ENCODE measurements at regions not wholly inside any gene's neighbourhood (a gene's known extent, or its start where the extent isn't known, plus 50 kb on each side); places are given as distances from the start of the nearest gene placed in this dataset.

GRCh38 chr2:120976501-120977307 is 241.0 kb downstream of the GLI2 start:
- no peak for DNase-seq (ENCODE audit: low spot score)

GRCh38 chr2:120977582-120978358 is 242.1 kb downstream of the GLI2 start:
- no peak for DNase-seq (ENCODE audit: low spot score)

- DNase-seq (ENCODE audit: low spot score), result peak; percentile 6
These were observed 242.8 kb downstream of the GLI2 start for GRCh38 chr2:120978359-120979050.

GRCh38 chr2:120979398-120979797 is 243.7 kb downstream of the GLI2 start:
- no peak for DNase-seq (ENCODE audit: low spot score)

- DNase-seq (ENCODE audit: low spot score), result no peak
These were observed 244.3 kb downstream of the GLI2 start for GRCh38 chr2:120979921-120980320.

GRCh38 chr2:120981443-120981842 is 245.8 kb downstream of the GLI2 start:
- peak; percentile 49 for DNase-seq (ENCODE audit: low spot score)

GRCh38 chr2:120982598-120982997 is 246.9 kb downstream of the GLI2 start:
- no peak for DNase-seq (ENCODE audit: low spot score)

- DNase-seq (ENCODE audit: low spot score), result no peak
These were observed 247.7 kb downstream of the GLI2 start for GRCh38 chr2:120983344-120983743.

- no peak for DNase-seq (ENCODE audit: low spot score)
These were observed 248.4 kb downstream of the GLI2 start for GRCh38 chr2:120984046-120984445.

GRCh38 chr2:120984452-120985173 is 248.9 kb downstream of the GLI2 start:
- DNase-seq (ENCODE audit: low spot score), result no peak

- DNase-seq (ENCODE audit: low spot score), result no peak
These were observed 249.7 kb downstream of the GLI2 start for GRCh38 chr2:120985174-120985996.

- DNase-seq (ENCODE audit: low spot score), result no peak
These were observed 250.5 kb downstream of the GLI2 start for GRCh38 chr2:120985997-120986651.

- no peak for DNase-seq (ENCODE audit: low spot score)
These were observed 251.4 kb downstream of the GLI2 start for GRCh38 chr2:120986898-120987650.

GRCh38 chr2:120988051-120988699 is 252.5 kb downstream of the GLI2 start:
- no peak for DNase-seq (ENCODE audit: low spot score)

- no peak for DNase-seq (ENCODE audit: low spot score)
These were observed 253.2 kb downstream of the GLI2 start for GRCh38 chr2:120988700-120989511.

GRCh38 chr2:120989512-120990441 is 254.1 kb downstream of the GLI2 start:
- no peak for DNase-seq (ENCODE audit: low spot score)

GRCh38 chr2:120990451-120990871 is 254.8 kb downstream of the GLI2 start:
- no peak for DNase-seq (ENCODE audit: low spot score)

All from umbilical cord (tissue), 1 donor.